MCF 10A (cell line): ENCODE measurements at regions not wholly inside any gene's neighbourhood (a gene's known extent, or its start where the extent isn't known, plus 50 kb on each side); places are given as distances from the start of the nearest gene placed in this dataset.

Experiments used
- BruUV-seq: library from RNA; stranded (reverse); fragments of 400-500 nt; replicated peaks from 2 replicates; lab custom pipeline; 2021; lab: Mats Ljungman, UMichigan
- CTCF ChIA-PET: fragments of 300-600 bp; sonication (Branson Sonifier 250); formaldehyde crosslinking; extraction: SDS; loops from one replicate; lab custom pipeline; 2021; ENCODE audit warnings: antibody characterized with exemption, inconsistent platforms; lab: Yijun Ruan, JAX
- POLR2A ChIA-PET: fragments of 300-600, 350-650 bp; sonication (Branson Sonifier 250); formaldehyde crosslinking; extraction: SDS; loops from one replicate; lab custom pipeline; 2020; ENCODE audit warnings: antibody characterized with exemption, inconsistent platforms; lab: Yijun Ruan, JAX
- DNase-seq: peaks from one replicate; pipeline ENCODE4 v3.0.0-alpha.2; 2018; ENCODE audit not compliant: unreplicated experiment
- H3K27ac Mint-ChIP-seq: one replicate; pipeline ENCODE4 v1.8.0; 2022; ENCODE audit warnings: mild to moderate bottlenecking, low read depth, mixed read lengths; ENCODE audit not compliant: unreplicated experiment
- H3K27me3 Mint-ChIP-seq: one replicate; pipeline ENCODE4 v1.8.0; 2022; ENCODE audit warnings: mixed read lengths; ENCODE audit not compliant: insufficient read depth, unreplicated experiment
- H3K36me3 Mint-ChIP-seq: one replicate; pipeline ENCODE4 v1.8.0; 2022; ENCODE audit warnings: mild to moderate bottlenecking, moderate library complexity, mixed read lengths; ENCODE audit not compliant: insufficient read depth, unreplicated experiment
- H3K4me1 Mint-ChIP-seq: one replicate; pipeline ENCODE4 v1.8.0; 2022; ENCODE audit warnings: mixed read lengths; ENCODE audit not compliant: insufficient read depth, unreplicated experiment
- H3K4me3 Mint-ChIP-seq: one replicate; pipeline ENCODE4 v1.8.0; 2022; ENCODE audit warnings: mild to moderate bottlenecking, moderate library complexity, mixed read lengths; ENCODE audit not compliant: unreplicated experiment
- H3K9me3 Mint-ChIP-seq: one replicate; pipeline ENCODE4 v1.8.0; 2022; ENCODE audit warnings: mixed read lengths; ENCODE audit not compliant: unreplicated experiment
- CTCF ChIP-seq: fragments of 200-600 bp; IDR thresholded peaks from one replicate; pipeline ENCODE4 v1.8.0; 2022; ENCODE audit warnings: antibody characterized with exemption, mild to moderate bottlenecking; ENCODE audit not compliant: unreplicated experiment
- intact Hi-C: fragments of 100-400 bp; cut with micrococcal nuclease; formaldehyde crosslinking; loops from 2 replicates; pipeline ENCODE4 v1.14.1; 2022

DNA sequence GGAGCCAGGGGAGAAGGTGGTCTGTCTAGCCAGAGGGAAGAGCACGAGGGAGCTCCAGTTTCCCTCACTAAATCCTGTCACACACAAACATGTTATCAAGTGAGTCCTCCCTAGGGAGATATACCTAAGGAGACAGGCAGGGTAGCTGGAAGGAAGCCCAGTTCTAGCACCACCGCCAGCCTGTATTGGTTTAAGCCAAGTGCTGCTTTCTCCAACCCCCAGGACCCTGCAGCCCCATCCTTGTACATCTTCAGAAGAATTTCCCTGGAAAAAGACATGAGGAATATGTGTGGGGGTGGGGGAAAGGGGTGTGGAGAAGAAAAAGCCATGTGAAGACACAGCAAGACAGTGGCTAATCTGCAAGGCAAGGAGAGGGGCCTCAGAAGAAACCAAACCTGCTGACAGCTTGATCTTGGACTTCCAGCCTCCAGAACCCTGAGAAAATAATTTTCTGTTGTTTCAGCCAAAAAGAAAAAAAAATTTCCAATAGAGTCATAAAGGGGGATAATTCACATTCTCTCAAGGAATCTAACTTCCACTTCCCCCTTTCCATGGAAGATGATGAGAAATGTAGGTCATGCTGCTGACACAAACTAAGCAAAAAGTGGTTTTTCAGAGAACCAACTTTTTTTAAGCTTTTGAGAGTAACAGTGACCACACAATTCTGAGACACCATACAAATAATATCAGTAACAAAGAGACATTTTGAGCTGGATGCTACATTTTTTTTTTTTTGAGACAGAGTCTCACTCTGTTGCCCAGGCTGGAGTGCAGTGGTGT, 103.2 kb upstream of the PRDM1 start:
- Mint-ChIP-seq H3K27ac (no peak overlapping the region), H3K4me1 (peaks cover 3% of the 10 kb centered on the region), H3K27me3 (no peaks in the 10 kb centered on the region), H3K9me3 (no peaks in the 10 kb centered on the region), H3K36me3 (no peaks in the 10 kb centered on the region), H3K4me3 (no peak overlapping the region)
- POLR2A ChIA-PET = interaction anchor here (0.7 to 1.5 kb wide), 3 partner anchors 9 to 298 kb away, joined by 3 to 10 read pairs (median 3); no protein-coding TSS in a partner anchor
- TF ChIP-seq CTCF = no peak
- BruUV-seq = no TSS peak
- no peak for DNase-seq
- intact Hi-C loops = no loop called here
- CTCF ChIA-PET = interaction anchor here (0.6 to 1.1 kb wide), 3 partner anchors 10 to 99 kb away, joined by 3 read pairs; no protein-coding TSS in a partner anchor

DNA sequence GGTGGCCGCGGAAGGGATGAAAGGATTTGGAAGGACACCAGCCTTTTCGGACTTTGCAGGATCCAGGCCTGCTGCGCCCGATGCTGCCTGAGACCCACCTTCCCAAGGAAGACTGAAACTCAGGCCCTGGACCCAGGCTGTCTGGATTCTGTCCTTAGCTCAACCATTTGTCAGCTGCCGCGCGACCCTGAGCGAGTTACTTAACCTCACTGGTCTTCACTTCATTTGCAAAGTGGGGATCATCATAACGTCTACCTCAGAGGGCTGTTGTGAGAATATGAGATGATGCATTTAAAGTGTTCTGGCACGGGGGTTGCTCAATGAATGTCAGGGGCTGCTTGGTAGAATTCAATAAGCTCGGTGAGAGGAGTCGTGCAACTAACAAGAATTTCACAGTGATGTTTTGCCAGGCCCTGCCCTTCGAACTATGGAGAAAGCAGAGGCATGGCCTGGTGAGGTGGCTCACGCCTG, 104.2 kb upstream of the PRDM1 start:
- Mint-ChIP-seq H3K36me3 (no peaks in the 10 kb centered on the region), H3K4me3 (no peak overlapping the region), H3K27me3 (no peaks in the 10 kb centered on the region), H3K27ac (no peak overlapping the region), H3K4me1 (no peaks in the 10 kb centered on the region), H3K9me3 (no peaks in the 10 kb centered on the region)
- CTCF ChIA-PET = interaction anchor here (0.7 kb wide), 1 partner anchor 559 kb away, joined by 3 read pairs; no protein-coding TSS in a partner anchor
- BruUV-seq = no TSS peak
- POLR2A ChIA-PET = no interaction called here
- intact Hi-C loops = no loop called here
- DNase-seq = no peak
- no peak for TF ChIP-seq CTCF

GRCh38 chr6:105981002-105981887, 104.9 kb upstream of the PRDM1 start:
- Mint-ChIP-seq H3K4me3 (no peak overlapping the region), H3K4me1 (no peaks in the 10 kb centered on the region), H3K9me3 (no peaks in the 10 kb centered on the region), H3K27ac (no peak overlapping the region), H3K36me3 (no peaks in the 10 kb centered on the region), H3K27me3 (no peaks in the 10 kb centered on the region)
- no TSS peak for BruUV-seq
- no peak for DNase-seq
- ChIA-PET POLR2A (no interaction called here), CTCF (interaction anchor here (0.6 to 0.7 kb wide), 3 partner anchors 106 to 558 kb away, joined by 3 to 4 read pairs (median 3); no protein-coding TSS in a partner anchor)
- intact Hi-C loops = no loop called here
- TF ChIP-seq CTCF = no peak
